ENCODE measurements at regions not wholly inside any gene's neighbourhood (a gene's known extent, or its start where the extent isn't known, plus 50 kb on each side); places are given as distances from the start of the nearest gene placed in this dataset.
"Not testable (repeated sequence)": the region's sequence is repeated elsewhere in the genome, so short reads cannot be mapped to it uniquely, and the experiment has no call there.

DNA sequence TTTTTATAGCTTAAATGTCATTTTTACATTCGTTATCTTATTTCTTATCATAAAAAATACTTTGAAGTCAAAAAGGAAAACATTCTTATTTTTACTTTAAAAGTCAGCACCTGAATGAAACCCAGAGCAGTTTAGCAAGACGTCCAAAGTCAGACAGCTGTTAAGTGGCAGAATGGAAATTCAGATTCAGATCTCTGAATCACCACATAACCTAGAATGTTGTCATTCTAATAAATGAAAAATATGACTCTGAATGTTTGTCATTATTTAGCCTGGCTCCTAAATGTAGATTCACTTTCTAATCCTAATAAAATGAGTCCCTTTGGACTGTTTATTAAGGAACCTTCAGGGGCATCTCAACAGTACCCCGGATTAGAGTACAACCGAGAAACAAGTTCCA is 75.2 kb upstream of the RGS7 start:
- Histone ChIP-seq H3K4me3 (no peak overlapping the region), H3K36me3 (no peaks in the 10 kb centered on the region), H3K27me3 (no peaks in the 10 kb centered on the region), H3K27ac (no peak overlapping the region), H3K9me3 (no peaks in the 10 kb centered on the region), H3K4me1 (no peaks in the 10 kb centered on the region)
- intact Hi-C loops (cut with DNase I; ENCODE audit: low total_unique reads) = no loop called here
- 54 to 70% (median 59%) methylated on average over 4 of the region's 4 CpGs for WGBS, 5 donors
- TF ChIP-seq, protein P1, sequence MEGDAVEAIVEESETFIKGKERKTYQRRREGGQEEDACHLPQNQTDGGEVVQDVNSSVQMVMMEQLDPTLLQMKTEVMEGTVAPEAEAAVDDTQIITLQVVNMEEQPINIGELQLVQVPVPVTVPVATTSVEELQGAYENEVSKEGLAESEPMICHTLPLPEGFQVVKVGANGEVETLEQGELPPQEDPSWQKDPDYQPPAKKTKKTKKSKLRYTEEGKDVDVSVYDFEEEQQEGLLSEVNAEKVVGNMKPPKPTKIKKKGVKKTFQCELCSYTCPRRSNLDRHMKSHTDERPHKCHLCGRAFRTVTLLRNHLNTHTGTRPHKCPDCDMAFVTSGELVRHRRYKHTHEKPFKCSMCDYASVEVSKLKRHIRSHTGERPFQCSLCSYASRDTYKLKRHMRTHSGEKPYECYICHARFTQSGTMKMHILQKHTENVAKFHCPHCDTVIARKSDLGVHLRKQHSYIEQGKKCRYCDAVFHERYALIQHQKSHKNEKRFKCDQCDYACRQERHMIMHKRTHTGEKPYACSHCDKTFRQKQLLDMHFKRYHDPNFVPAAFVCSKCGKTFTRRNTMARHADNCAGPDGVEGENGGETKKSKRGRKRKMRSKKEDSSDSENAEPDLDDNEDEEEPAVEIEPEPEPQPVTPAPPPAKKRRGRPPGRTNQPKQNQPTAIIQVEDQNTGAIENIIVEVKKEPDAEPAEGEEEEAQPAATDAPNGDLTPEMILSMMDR (IDR thresholded peaks at IDR 0.05) = no peak
- no peak for TF ChIP-seq POLR2A (IDR thresholded peaks at IDR 0.05)
- TF ChIP-seq EP300 (IDR thresholded peaks at IDR 0.05) = no peak
- TF ChIP-seq POLR2AphosphoS5 (IDR thresholded peaks at IDR 0.05) = no peak
- no peak for DNase-seq

DNA sequence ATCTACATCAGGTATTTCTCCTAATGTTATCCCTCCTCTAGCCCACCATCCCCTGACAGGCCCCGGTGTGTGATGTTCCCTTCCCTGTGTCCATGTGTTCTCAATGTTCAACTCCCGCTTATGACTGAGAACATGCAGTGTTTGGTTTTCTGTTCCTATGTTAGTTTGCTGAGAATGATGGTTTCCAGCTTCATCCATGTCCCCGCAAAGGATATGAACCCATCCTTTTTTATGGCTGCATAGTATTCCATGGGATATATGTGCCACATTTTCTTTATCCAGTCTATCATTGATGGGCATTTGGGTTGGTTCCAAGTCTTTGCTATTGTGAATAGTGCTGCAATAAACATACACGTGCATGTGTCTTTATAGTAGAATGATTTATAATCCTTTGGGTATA is 68.1 kb upstream of the RGS7 start:
- H3K4me3 ChIP-seq; H3K27ac ChIP-seq; intact Hi-C loops (cut with DNase I; ENCODE audit: low total_unique reads); H3K9me3 ChIP-seq; DNase-seq; H3K36me3 ChIP-seq: not testable (repeated sequence)
- WGBS, 5 donors = 78 to 96% (median 88%) methylated on average over 4 of the region's 4 CpGs
- Histone ChIP-seq H3K4me1 (peaks cover 5 to 18% (median 14%) of the 10 kb centered on the region in 4 donors), H3K27me3 (peaks cover 5 to 28% (median 13%) of the 10 kb centered on the region in 3 donors)

DNA sequence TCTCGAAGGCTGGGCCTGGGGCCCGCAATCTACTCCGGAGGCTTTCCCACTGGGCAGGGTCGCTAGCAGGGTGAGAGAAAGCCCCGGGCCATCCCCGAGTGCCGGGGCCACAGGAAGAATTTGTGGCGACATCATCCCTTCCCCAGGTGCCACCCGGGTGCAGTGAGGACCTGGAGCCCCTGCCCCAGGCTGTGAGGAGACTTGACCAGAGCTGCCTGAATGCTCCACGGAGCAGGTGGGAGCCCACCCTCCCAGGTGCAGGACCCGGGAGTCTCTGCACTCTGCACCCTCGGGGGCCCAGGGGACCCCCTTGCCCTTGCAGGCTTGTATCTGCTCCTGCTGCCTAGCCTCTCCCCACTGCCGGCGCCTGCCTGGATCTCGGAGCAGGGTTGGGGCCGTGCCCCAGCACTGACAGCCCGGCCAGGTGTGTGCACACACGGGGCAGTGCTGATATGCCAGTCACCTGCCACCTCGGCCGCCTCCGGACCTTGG is 67.5 kb upstream of the RGS7 start:
- peaks cover 5 to 28% (median 13%) of the 10 kb centered on the region in 3 donors for H3K27me3 ChIP-seq
- intact Hi-C loops (cut with DNase I; ENCODE audit: low total_unique reads) = no loop called here
- peak overlapping the region; percentile 48 to 74 (median 60) for H3K4me3 ChIP-seq
- DNase-seq = peak; percentile 7 to 42
- WGBS, 5 donors = 16 to 52% (median 20%) methylated on average over 8 to 21 of the region's 21 CpGs
- TF ChIP-seq POLR2AphosphoS5 (IDR thresholded peaks at IDR 0.05) = no peak
- no peak for TF ChIP-seq EP300 (IDR thresholded peaks at IDR 0.05)
- TF ChIP-seq, protein P1 (IDR thresholded peaks at IDR 0.05) = no peak
- no peak for TF ChIP-seq POLR2A (IDR thresholded peaks at IDR 0.05)
- H3K4me1 ChIP-seq = peaks cover 5 to 18% (median 14%) of the 10 kb centered on the region in 4 donors
- H3K36me3 ChIP-seq = no peaks in the 10 kb centered on the region
- peaks cover 0 to 4% (median 0%) of the 10 kb centered on the region in 4 donors for H3K9me3 ChIP-seq
- H3K27ac ChIP-seq = peak overlapping the region in 3 of 5 donors; percentile 1 to 49 (median 39)

DNA sequence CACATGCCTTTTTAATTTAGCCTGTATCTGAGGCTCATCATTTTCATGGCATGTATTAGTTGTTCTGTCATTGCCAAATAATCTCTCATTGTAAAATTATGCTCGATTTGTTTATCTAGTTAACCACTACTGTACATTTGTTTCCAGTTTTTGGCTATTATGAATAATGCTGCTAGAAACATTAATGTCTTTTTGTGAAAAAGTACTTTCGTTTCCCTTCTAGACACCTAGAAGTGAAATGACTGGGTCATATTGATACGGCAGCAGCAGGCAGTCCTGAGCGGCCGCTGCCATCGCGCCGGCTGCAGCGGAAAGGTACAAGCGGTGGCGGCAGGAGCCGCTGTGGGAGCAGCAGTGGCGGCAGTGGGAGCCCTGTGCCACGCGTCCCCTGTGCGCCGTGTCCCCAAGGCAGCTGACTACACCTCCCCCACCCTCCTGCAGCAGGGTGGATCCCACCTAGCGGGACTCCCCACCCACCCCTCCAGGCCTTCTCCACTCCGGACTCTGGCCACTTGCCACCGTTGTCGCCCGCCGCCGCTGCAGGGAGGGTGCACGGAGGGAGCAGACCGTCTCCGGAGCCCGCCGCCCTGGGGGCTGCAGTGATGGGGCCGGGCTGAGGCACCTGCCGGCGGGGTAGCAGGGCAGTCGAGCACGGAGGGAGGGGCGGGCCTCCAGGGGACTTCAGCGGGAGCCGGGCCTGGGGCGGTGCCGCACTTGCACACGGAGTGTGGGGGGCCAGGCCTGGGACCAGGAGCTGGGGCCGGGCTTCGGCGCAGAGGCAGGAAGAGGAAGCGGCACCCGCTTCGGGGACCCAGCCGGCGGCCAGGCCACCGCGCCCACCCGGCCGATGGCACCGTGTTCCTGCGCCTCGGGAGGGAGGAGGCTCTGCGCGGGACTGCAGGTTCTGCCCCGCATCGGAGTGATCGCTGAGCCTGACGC is 66.8 kb upstream of the RGS7 start:
- Histone ChIP-seq H3K27me3 (peaks cover 5 to 28% (median 13%) of the 10 kb centered on the region in 3 donors), H3K9me3 (peaks cover 0 to 4% (median 0%) of the 10 kb centered on the region in 4 donors), H3K36me3 (no peaks in the 10 kb centered on the region), H3K27ac (peak overlapping the region in 4 of 5 donors; percentile 14 to 49 (median 31)), H3K4me1 (peaks cover 5 to 18% (median 14%) of the 10 kb centered on the region in 4 donors), H3K4me3 (peak overlapping the region; percentile 48 to 74 (median 60))
- intact Hi-C loops (cut with DNase I; ENCODE audit: low total_unique reads) = no loop called here
- TF ChIP-seq POLR2AphosphoS5 (IDR thresholded peaks at IDR 0.05) (no peak), POLR2A (IDR thresholded peaks at IDR 0.05) (no peak), EP300 (IDR thresholded peaks at IDR 0.05) (no peak)
- TF ChIP-seq, protein P1 (IDR thresholded peaks at IDR 0.05) = no peak
- 1 to 2% (median 1%) methylated on average over 12 to 61 of the region's 61 CpGs for WGBS, 5 donors
- peak; percentile 63 to 75 for DNase-seq

Measured in stomach (tissue), 8 donors.